ENCODE measurements at regions not wholly inside any gene's neighbourhood (a gene's known extent, or its start where the extent isn't known, plus 50 kb on each side); places are given as distances from the start of the nearest gene placed in this dataset.
A peak's percentile ranks its signal among the peaks of the same experiment; 100 is the strongest.

DNA sequence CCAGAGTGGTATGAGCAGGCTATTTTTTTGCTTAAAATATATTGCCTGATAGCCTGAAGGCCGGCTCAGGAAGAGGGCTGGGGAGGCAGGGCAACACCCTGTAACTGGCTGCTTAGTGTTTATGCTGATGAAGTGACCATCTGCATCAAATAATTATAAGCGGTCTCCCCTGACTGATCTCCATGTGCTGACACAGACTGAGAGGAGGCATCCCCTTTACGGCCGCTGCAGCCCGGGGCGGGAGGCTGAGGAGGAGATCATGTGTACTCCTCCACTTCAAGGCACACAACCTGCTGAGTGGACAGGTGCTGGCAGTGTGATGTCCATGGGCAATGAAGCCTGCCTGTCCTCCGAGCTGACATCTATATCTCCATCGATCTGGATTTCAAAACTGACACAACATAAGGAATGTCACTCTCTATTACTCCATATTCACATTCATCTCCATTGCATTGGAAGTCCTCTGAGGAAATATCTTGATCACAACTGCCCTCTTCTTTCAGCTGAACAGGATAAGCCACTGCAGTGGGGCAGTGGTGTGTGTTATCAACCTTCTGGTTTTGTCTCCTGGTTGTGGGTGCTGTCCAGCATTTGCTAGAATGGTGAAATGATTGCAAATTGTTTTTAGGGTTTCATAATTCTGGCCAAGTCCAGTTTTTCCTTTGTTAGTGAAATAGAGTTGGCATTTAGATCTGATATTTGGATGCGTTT lies 143.5 kb downstream of the AQP4 start:
- Histone ChIP-seq H3K36me3 (ENCODE audit: control insufficient read depth, insufficient read depth, low read length) (no peaks in the 10 kb centered on the region), H3K4me1 (ENCODE audit: control insufficient read depth, insufficient read depth, low read length) (no peaks in the 10 kb centered on the region), H3K4me3 (ENCODE audit: low read length) (no peak overlapping the region), H3K9me3 (ENCODE audit: control insufficient read depth, low read length) (no peaks in the 10 kb centered on the region), H3K9ac (ENCODE audit: extremely low read depth, low read length, poor library complexity, severe bottlenecking) (no peak overlapping the region), H3K27ac (ENCODE audit: low read depth, low read length) (no peak overlapping the region), H3K27me3 (ENCODE audit: control insufficient read depth, insufficient read depth, low read length, poor library complexity, severe bottlenecking) (peaks cover 5% of the 10 kb centered on the region)
- no peak for DNase-seq
- no peak for TF ChIP-seq CTCF (conservative IDR thresholded peaks at IDR 0.05)
- Mint-ChIP-seq H3K9me3 (no peaks in the 10 kb centered on the region), H3K4me1 (peaks cover 2% of the 10 kb centered on the region), H3K4me3 (no peak overlapping the region), H3K27ac (no peak overlapping the region), H3K27me3 (ENCODE audit: insufficient read depth) (peaks cover 17% of the 10 kb centered on the region), H3K36me3 (ENCODE audit: low read depth) (no peaks in the 10 kb centered on the region)
- 78 to 85% methylated on average over 3 to 9 of the region's 9 CpGs for WGBS, 2 experiments (ENCODE audit: insufficient coverage in 1 of 2, insufficient read length in 1 of 2)

DNA sequence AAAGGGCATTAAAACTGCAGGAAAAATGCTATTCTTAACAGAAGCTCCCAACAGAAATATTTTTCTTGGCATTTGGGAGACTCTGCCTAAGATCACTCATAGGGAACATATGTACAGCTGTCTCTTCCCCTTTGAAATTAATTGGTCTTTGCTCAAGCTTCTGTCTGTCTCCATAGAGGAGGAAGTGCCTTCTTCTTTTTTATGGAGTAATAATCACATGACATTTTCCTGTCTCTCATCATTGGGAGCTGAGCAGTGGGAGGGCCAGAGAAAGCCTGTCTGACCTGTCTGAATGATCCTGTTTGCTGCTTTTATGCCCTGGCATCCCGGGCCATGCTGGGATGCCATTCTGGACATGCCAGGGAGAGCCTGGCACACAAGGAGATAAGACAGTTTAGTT lies 145.6 kb downstream of the AQP4 start:
- H3K27me3 ChIP-seq (ENCODE audit: control insufficient read depth, insufficient read depth, low read length, poor library complexity, severe bottlenecking), result peaks cover 13% of the 10 kb centered on the region
- no peaks in the 10 kb centered on the region for H3K36me3 Mint-ChIP-seq (ENCODE audit: low read depth)
- no peak overlapping the region for H3K27ac ChIP-seq (ENCODE audit: low read depth, low read length)
- H3K4me3 ChIP-seq (ENCODE audit: low read length), result no peak overlapping the region
- no peak for TF ChIP-seq CTCF (conservative IDR thresholded peaks at IDR 0.05)
- 80 to 100% methylated on average over 1 of the region's 1 CpG for WGBS, 2 experiments (ENCODE audit: insufficient coverage in 1 of 2, insufficient read length in 1 of 2)
- H3K9me3 ChIP-seq (ENCODE audit: control insufficient read depth, low read length), result no peaks in the 10 kb centered on the region
- no peak overlapping the region for H3K9ac ChIP-seq (ENCODE audit: extremely low read depth, low read length, poor library complexity, severe bottlenecking)
- no peaks in the 10 kb centered on the region for H3K4me1 ChIP-seq (ENCODE audit: control insufficient read depth, insufficient read depth, low read length)
- H3K36me3 ChIP-seq (ENCODE audit: control insufficient read depth, insufficient read depth, low read length), result no peaks in the 10 kb centered on the region
- H3K27me3 Mint-ChIP-seq (ENCODE audit: insufficient read depth), result peaks cover 19% of the 10 kb centered on the region
- no peaks in the 10 kb centered on the region for H3K9me3 Mint-ChIP-seq
- DNase-seq, result no peak
- H3K4me3 Mint-ChIP-seq, result no peak overlapping the region
- H3K4me1 Mint-ChIP-seq, result peaks cover 2% of the 10 kb centered on the region
- H3K27ac Mint-ChIP-seq, result no peak overlapping the region

- Mint-ChIP-seq H3K4me1 (peaks cover 6% of the 10 kb centered on the region), H3K36me3 (ENCODE audit: low read depth) (no peaks in the 10 kb centered on the region), H3K4me3 (no peak overlapping the region), H3K9me3 (no peaks in the 10 kb centered on the region), H3K27me3 (ENCODE audit: insufficient read depth) (peaks cover 19% of the 10 kb centered on the region), H3K27ac (no peak overlapping the region)
- TF ChIP-seq CTCF (conservative IDR thresholded peaks at IDR 0.05), result no peak
- peaks cover 13% of the 10 kb centered on the region for H3K27me3 ChIP-seq (ENCODE audit: control insufficient read depth, insufficient read depth, low read length, poor library complexity, severe bottlenecking)
- no peaks in the 10 kb centered on the region for H3K9me3 ChIP-seq (ENCODE audit: control insufficient read depth, low read length)
- peak; percentile 63 for DNase-seq
- WGBS, 2 experiments (ENCODE audit: insufficient coverage in 1 of 2, insufficient read length in 1 of 2), result 73% methylated on average over 4 of the region's 4 CpGs; no CpG with 5 or more reads in 1 of the 2 experiments
- H3K27ac ChIP-seq (ENCODE audit: low read depth, low read length), result no peak overlapping the region
- H3K36me3 ChIP-seq (ENCODE audit: control insufficient read depth, insufficient read depth, low read length), result no peaks in the 10 kb centered on the region
- H3K4me1 ChIP-seq (ENCODE audit: control insufficient read depth, insufficient read depth, low read length), result no peaks in the 10 kb centered on the region
- no peak overlapping the region for H3K4me3 ChIP-seq (ENCODE audit: low read length)
- no peak overlapping the region for H3K9ac ChIP-seq (ENCODE audit: extremely low read depth, low read length, poor library complexity, severe bottlenecking)
Observed at GRCh38 chr18:26717123-26717719, 148.3 kb downstream of the AQP4 start.
